PC-9 (cell line): ENCODE measurements at regions not wholly inside any gene's neighbourhood (a gene's known extent, or its start where the extent isn't known, plus 50 kb on each side); places are given as distances from the start of the nearest gene placed in this dataset.

Experiments
- BruUV-seq: library from RNA; stranded (reverse); fragments of 400-500 nt; replicated peaks from 2 replicates; lab custom pipeline; 2021; lab: Mats Ljungman, UMichigan
- CTCF ChIA-PET: fragments of 300-600 bp; sonication (Branson Sonifier 250); formaldehyde crosslinking; loops from one replicate; lab custom pipeline; 2022; ENCODE audit warnings: antibody characterized with exemption; lab: Charles Lee
- POLR2A ChIA-PET: fragments of 300-600 bp; sonication (Branson Sonifier 250); formaldehyde crosslinking; loops from one replicate; lab custom pipeline; 2022; ENCODE audit warnings: antibody characterized with exemption; ENCODE audit not compliant: unreplicated experiment; lab: Charles Lee
- DNase-seq, 2 experiments: peaks; one replicate each; pipeline versions ENCODE4 v3.0.0 to v3.0.0-alpha.2; 2015 to 2022; ENCODE audit warnings: mixed read lengths in 1 of 2
- H2AFZ ChIP-seq: fragments of 200-600 bp; sonication (generic); 2 replicates; pipeline ENCODE4 v1.8.1; 2017; ENCODE audit warnings: antibody characterized with exemption
- H3F3A ChIP-seq: fragments of 200-600 bp; sonication (generic); 2 replicates; pipeline ENCODE4 v1.8.1; 2017; ENCODE audit warnings: antibody characterized with exemption, mild to moderate bottlenecking, low read depth; ENCODE audit not compliant: insufficient read depth
- H3K27ac ChIP-seq: fragments of 200-600 bp; sonication (generic); 2 replicates; pipeline ENCODE4 v1.6.1; 2016; ENCODE audit warnings: mixed run types
- H3K27me3 ChIP-seq: fragments of 200-600 bp; sonication (generic); 2 replicates; pipeline ENCODE4 v1.6.1; 2016; ENCODE audit warnings: low read depth, mixed run types; ENCODE audit not compliant: insufficient read depth
- H3K36me3 ChIP-seq: fragments of 200-600 bp; sonication (generic); 2 replicates; pipeline ENCODE4 v1.6.1; 2016; ENCODE audit warnings: low read depth, mixed run types
- H3K4me1 ChIP-seq: fragments of 200-600 bp; sonication (generic); replicated peaks from 2 replicates; pipeline ENCODE4 v1.6.1; 2016; ENCODE audit warnings: mixed run types; ENCODE audit not compliant: insufficient read depth
- H3K4me2 ChIP-seq: fragments of 200-600 bp; sonication (generic); 2 replicates; pipeline ENCODE4 v1.6.1; 2017; ENCODE audit warnings: mixed run types
- H3K4me3 ChIP-seq: fragments of 200-600 bp; sonication (generic); 2 replicates; pipeline ENCODE4 v1.6.1; 2016; ENCODE audit warnings: mixed run types
- H3K79me2 ChIP-seq: fragments of 200-600 bp; sonication (generic); 2 replicates; pipeline ENCODE4 v1.6.1; 2017; ENCODE audit warnings: low read depth, mixed run types
- H3K9me2 ChIP-seq: fragments of 200-600 bp; sonication (generic); 2 replicates; pipeline ENCODE4 v1.8.1; 2017; ENCODE audit warnings: mild to moderate bottlenecking; ENCODE audit not compliant: insufficient read depth
- H3K9me3 ChIP-seq: fragments of 200-600 bp; sonication (generic); 2 replicates; pipeline ENCODE4 v1.8.1; 2016; ENCODE audit warnings: low read depth; ENCODE audit not compliant: insufficient read depth
- H4K20me1 ChIP-seq: fragments of 200-600 bp; sonication (generic); 2 replicates; pipeline ENCODE4 v1.8.1; 2017; ENCODE audit not compliant: insufficient read depth
- EZH2 ChIP-seq: fragments of 200-600 bp; sonication (generic); IDR thresholded peaks from 2 replicates; pipeline ENCODE4 v1.8.0; 2017; ENCODE audit warnings: antibody characterized with exemption, low read depth
- intact Hi-C: fragments of 100-400 bp; cut with micrococcal nuclease; formaldehyde crosslinking; loops from one replicate; pipeline ENCODE4 v1.10.0; 2022; ENCODE audit not compliant: unreplicated experiment
- TF ChIP-seq, protein P1 (sequence below): fragments of 200-600 bp; sonication (generic); conservative IDR thresholded peaks from 2 replicates; pipeline ENCODE4 v1.6.1; 2017; ENCODE audit warnings: mixed run types, antibody characterized with exemption, mild to moderate bottlenecking, moderate library complexity

DNA sequence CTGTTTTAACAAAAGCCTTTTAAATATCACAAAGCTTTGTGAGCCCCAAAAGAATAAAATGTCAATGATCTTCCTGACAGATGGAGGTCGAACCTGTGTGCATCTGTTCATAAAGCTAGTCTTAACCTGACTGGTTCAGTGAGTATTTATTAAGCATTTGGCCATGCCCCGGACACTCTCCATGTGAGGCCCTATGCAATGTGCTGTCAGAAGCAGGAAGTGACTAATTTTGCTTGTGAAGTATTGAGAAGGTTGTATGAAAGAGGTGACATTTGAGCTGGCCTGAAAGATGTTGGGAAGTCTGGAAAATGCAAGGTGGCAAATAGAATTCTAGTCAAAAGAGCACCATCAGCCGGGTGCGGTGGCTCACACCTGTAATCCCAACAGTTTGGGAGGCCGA is 171.4 kb downstream of the MSL3 start:
- intact Hi-C loops: no loop called here
- H2AFZ ChIP-seq: no peak overlapping the region
- no peak for DNase-seq

DNA sequence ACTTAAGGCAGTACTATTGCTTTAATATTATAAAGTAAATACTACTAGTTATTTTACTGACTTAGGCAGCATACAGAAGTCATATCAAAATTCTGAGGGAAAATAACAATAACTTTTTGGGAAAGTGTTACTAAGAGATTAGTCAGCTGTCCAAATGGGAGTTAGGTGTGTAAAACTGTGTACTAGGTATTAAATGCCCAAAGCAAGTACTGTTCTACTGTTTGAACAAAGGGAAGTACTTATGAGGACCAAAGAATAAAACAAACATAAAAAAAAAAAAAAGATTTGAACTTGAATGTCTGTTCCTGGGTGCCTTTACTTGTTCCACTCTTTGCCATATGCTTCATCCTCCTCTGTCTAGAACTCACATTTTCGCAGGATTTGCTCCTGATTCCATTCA is 174.4 kb downstream of the MSL3 start:
- H3F3A ChIP-seq: no peaks in the 10 kb centered on the region
- no peak overlapping the region for H3K27ac ChIP-seq
- DNase-seq: no peak
- no peaks in the 10 kb centered on the region for H3K27me3 ChIP-seq
- no peaks in the 10 kb centered on the region for H3K36me3 ChIP-seq
- no peaks in the 10 kb centered on the region for H3K4me1 ChIP-seq
- no peak overlapping the region for H3K4me2 ChIP-seq
- ChIA-PET CTCF (no interaction called here), POLR2A (no interaction called here)
- no peaks in the 10 kb centered on the region for H4K20me1 ChIP-seq
- BruUV-seq: no TSS peak
- H3K9me2 ChIP-seq: no peaks in the 10 kb centered on the region
- H3K4me3 ChIP-seq: no peak overlapping the region
- no peaks in the 10 kb centered on the region; the same call in 1 of the 2 replicates for H3K9me3 ChIP-seq
- H2AFZ ChIP-seq: no peak overlapping the region
- H3K79me2 ChIP-seq: no peaks in the 10 kb centered on the region
- intact Hi-C loops: no loop called here
- TF ChIP-seq, protein P1, sequence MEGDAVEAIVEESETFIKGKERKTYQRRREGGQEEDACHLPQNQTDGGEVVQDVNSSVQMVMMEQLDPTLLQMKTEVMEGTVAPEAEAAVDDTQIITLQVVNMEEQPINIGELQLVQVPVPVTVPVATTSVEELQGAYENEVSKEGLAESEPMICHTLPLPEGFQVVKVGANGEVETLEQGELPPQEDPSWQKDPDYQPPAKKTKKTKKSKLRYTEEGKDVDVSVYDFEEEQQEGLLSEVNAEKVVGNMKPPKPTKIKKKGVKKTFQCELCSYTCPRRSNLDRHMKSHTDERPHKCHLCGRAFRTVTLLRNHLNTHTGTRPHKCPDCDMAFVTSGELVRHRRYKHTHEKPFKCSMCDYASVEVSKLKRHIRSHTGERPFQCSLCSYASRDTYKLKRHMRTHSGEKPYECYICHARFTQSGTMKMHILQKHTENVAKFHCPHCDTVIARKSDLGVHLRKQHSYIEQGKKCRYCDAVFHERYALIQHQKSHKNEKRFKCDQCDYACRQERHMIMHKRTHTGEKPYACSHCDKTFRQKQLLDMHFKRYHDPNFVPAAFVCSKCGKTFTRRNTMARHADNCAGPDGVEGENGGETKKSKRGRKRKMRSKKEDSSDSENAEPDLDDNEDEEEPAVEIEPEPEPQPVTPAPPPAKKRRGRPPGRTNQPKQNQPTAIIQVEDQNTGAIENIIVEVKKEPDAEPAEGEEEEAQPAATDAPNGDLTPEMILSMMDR: no peak
- TF ChIP-seq EZH2: no peak

More for the DNA sequence above, 171.4 kb downstream of the MSL3 start:
- Histone ChIP-seq H3K4me2 (no peak overlapping the region), H3K27me3 (no peaks in the 10 kb centered on the region), H3K79me2 (no peaks in the 10 kb centered on the region), H3K9me3 (no peaks in the 10 kb centered on the region; the same call in 1 of the 2 replicates), H3K4me1 (no peaks in the 10 kb centered on the region), H3K36me3 (no peaks in the 10 kb centered on the region), H3F3A (no peaks in the 10 kb centered on the region), H4K20me1 (no peaks in the 10 kb centered on the region), H3K9me2 (no peaks in the 10 kb centered on the region), H3K27ac (no peak overlapping the region), H3K4me3 (no peak overlapping the region)
- TF ChIP-seq EZH2: no peak
- TF ChIP-seq, protein P1: no peak
- CTCF ChIA-PET: no interaction called here
- POLR2A ChIA-PET: no interaction called here
- no TSS peak for BruUV-seq

- no peak for TF ChIP-seq EZH2
- TF ChIP-seq, protein P1: no peak
- ChIA-PET CTCF (no interaction called here), POLR2A (no interaction called here)
- intact Hi-C loops: no loop called here
- Histone ChIP-seq H3K4me2 (no peak overlapping the region), H3K9me3 (no peaks in the 10 kb centered on the region), H3K4me3 (no peak overlapping the region), H3K27ac (no peak overlapping the region), H3F3A (no peaks in the 10 kb centered on the region), H3K79me2 (no peaks in the 10 kb centered on the region), H3K27me3 (no peaks in the 10 kb centered on the region), H2AFZ (no peak overlapping the region), H3K4me1 (no peaks in the 10 kb centered on the region), H3K9me2 (no peaks in the 10 kb centered on the region), H3K36me3 (no peaks in the 10 kb centered on the region), H4K20me1 (no peaks in the 10 kb centered on the region)
- no peak for DNase-seq
- no TSS peak for BruUV-seq
Measured at GRCh38 chrX:11934089-11934488, 176.1 kb downstream of the MSL3 start.
